HG02981 (cell line): ENCODE measurements at regions not wholly inside any gene's neighbourhood (a gene's known extent, or its start where the extent isn't known, plus 50 kb on each side); places are given as distances from the start of the nearest gene placed in this dataset.
"Not testable (repeated sequence)": the region's sequence is repeated elsewhere in the genome, so short reads cannot be mapped to it uniquely, and the experiment has no call there.

Source experiments
- ATAC-seq: cut with Tn5 transposase; IDR thresholded peaks from one replicate; pipeline ENCODE4 v1.9.1; 2021; ENCODE audit warnings: mild to moderate bottlenecking, moderate library complexity; ENCODE audit not compliant: unreplicated experiment

DNA sequence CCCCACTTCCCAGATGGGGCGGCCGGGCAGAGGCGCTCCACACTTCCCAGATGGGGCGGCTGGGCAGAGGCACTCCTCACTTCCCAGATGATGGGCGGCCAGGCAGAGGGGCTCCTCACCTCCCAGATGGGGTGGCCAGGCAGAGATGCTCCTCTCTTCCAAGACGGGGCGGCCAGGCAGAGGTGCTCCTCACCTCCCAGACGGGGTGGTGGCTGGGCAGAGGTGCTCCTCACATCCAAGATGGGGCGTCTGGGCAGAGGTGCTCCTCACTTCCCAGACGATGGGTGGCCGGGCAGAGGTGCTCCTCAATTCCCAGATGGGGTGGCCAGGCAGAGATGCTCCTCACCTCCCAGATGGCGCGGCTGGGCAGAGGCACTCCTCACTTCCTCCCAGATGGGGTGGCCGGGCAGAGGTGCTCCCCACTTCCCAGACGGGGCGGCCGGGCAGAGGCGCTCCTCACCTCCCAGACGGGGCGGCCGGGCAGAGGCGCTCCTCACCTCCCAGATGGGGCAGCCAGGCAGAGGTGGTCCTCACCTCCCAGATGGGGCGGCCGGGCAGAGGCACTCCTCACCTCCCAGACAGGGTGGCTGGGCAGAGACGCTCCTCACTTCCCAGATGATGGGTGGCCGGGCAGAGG is 275.2 kb downstream of the LIPI start:
- ATAC-seq: not testable (repeated sequence)

DNA sequence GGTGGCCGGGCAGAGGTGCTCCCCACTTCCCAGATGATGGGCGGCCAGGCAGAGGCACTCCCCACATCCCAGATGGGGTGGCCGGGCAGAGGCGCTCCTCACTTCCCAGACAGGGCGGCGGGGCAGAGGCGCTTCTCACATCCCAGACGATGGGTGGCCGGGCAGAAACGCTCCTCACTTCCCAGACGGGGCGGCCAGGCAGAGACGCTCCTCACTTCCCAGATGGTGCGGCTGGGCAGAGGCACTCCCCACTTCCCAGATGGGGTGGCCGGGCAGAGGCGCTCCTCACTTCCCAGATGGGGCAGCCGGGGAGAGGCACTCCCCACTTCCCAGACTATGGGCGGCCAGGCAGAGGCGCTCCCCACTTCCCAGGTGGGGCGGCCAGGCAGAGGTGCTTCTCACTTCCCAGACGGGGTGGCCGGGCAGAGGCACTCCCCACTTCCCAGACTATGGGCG is 275.8 kb downstream of the LIPI start:
- ATAC-seq: not testable (repeated sequence)

DNA sequence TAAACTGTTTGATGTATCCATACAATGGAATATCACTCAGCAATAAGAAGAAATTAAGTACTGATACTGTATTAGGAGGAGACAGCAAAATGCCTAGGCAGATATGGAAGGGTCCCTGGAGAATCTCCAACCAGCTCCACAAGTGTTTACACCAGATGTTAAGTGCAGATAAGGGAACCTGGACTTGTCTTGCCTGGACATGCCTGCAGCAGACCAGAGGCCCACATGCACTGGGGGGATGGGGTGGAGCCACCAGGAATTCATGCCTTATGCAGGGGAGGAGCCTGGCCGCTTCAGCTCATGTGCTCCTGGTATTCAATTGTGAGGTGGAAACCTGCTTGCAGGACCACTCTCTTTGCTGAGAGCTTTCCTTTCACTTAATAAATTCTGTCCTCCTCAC is 287.6 kb downstream of the LIPI start:
- ATAC-seq: not testable (repeated sequence)

DNA sequence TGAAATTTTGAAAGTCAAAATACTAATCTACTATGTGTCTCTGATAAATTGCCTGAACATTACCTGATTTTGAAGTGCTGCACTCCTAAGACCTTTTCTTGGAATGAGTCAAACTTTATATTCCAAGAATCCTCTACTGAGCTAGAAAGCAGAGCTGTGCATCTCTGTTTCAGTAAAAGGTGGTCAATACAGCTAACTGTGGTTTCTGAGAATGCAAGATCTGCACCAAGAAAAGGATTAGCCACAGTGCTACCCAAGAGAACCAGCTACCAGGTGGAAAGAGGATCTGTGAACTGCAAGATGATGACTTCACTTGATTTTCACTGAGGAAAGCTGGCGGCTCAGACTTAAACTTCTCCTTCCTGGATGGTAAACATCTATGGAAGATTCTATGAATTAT is 289.3 kb downstream of the LIPI start:
- not testable (repeated sequence) for ATAC-seq

DNA sequence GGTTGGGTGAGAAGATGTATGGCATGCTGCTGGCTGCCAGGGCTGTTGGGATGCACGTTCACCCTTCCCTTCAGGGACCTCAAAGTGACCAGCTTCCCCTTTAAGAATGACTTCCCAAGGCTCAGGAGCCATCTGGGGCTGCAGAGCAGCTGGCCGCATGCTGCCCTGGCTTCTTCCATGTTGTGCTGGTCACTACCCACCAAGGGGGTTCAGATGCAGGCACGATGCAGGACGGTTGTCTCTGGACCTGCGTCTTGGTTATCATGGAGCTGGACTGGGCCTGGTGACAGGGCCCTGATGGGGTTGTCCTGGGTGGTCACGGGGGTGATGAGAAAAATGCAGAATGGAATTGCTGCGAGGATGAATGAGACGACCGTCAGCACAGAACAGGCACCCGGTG is 297.8 kb downstream of the POTED start:
- not testable (repeated sequence) for ATAC-seq

DNA sequence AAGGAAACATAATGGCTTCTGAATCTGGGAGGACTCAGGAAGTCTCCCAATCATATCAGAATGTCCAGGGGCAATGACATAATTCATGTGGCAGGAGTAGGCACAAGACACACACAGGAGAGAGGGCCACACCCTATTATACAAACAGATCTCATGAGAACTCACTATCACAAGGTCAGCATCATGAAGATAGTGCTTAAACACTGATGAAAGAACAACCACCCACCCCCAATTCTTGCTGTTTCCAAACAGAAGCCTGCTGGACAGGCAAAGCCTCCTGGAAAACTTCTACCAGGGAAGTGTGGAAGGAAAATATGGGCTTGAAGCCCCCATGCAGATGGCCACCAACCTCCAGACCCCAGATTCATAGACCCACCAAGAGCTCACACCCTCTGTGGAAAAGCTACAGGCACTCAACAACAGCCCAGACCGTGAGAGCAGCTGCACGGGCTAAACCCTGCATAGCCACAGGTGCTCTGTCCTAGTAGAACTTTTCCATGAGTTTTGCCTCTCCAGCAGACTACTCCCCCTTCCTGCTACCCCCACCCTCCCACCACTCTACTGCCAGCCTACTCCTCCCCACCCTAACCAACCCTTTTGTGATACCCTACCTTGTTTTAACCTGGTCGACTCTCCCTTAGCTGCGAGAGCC is 287.1 kb downstream of the POTED start:
- not testable (repeated sequence) for ATAC-seq

DNA sequence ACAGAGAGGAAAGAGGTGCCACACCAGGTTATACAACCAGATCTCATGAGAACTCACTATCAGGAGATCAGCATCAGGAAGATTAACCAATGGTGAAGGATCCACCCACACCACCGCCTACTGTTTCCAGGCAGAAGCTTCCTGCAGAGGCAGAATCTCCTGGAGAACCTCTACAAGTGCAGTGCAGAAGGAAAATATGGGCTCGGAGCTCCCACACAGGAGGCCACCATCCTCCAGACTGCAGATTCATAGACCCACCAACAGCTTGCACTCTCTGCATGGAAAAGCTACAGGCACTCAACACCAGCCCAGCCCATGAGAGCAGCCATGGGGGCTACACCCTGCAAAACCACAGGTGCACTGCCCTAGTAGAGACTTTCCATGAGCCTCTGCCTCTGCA is 284.0 kb downstream of the POTED start:
- not testable (repeated sequence) for ATAC-seq

DNA sequence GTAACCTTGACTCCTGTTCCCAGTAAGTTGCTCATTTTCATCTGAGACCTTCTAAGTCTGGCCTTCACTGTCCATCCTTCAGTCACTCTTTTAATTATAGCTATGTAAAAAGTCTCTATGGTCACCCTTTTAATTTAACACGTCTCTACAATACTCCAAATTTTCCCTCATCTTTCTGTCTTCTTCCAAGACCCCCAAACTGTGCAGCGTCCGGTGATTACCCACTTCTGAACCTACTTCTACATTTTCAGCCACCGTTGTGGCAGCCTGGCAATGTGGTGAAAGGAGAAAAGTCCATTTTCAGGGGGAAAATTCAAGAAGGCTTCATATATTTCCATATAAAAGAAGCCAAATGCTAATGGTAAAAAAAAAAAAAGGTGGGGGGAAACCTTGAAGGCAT is 283.4 kb downstream of the POTED start:
- not testable (repeated sequence) for ATAC-seq

DNA sequence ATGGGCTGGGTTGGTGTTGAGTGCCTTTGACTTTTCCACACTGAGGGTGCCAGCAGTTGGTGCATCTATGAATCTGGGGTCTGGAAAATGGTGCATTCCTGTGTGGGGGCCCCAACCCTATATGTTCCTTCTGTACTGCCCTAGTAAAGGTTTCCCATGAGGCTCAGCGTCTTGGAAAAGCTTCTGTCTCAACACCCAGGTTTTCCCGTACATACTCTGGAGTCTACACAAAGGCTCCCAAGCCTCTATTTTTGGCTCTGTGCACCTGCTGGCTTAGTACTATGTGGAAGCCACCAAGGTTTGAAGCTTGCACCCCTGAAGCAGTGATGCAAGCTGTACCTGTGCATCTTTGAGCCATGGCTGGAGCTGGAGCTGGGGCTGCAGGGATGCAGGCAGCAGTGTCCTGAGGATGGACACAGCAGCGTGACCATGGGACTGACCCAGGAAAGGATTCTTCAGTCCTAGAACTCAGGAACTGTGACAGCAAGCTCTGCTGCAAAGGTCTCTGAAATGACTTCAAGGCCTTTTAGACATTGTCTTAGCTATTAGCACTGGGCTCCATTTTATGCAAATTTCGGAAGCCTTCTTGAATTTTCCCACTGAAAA is 282.7 kb downstream of the POTED start:
- ATAC-seq: not testable (repeated sequence)

DNA sequence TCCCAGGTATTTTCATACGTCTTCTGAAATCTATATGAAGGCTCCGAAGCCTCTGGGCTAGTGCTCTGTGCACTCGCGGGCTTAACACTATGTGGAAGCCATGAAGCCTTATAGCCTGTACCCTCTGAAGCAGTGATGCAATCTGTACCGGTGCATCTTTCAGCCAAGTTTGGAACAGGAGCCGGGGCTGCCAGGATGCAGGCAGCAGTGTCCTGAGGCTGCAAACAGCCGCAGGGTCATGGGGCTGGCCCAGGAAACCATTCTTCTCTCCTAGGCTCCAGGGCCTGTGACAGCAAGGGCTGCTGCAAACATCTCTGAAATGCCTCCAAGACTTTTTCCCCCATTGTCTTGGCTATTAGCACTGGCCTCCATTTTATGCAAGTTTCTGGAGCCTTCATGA is 279.6 kb downstream of the POTED start:
- not testable (repeated sequence) for ATAC-seq

DNA sequence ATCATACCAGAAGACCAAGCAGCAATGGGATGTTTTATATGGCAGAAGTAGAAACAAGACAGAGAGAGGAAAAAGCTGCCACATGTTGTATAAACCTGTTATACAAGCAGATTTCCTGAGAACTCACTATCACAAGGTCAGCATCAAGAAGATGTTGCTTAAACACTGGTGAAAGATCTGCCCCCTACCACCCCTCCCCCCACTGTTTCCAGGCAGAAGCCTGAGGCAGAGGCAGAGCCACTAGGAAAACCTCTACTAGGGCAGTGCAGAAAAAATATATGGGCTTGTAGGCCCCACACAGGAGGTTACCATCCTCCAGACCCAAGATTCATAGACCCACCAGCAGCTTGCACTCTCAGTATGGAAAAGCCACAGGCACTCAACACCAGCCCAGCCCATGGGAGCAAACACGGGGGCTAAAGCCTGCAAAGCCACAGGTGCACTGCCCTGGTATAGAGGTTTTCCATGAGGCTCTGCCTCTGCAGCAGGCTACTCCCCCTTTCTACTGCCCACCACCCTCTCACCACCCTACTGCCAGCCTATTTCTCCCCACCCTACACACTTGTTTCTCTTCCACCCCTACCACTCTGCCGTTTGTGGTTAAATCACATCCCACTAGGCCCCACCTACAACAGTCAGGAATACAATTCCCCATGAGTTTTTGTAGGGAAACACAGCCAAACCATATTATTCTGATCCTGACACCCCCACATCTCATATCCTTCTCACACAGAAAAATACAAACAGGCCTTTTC is 274.2 kb downstream of the POTED start:
- not testable (repeated sequence) for ATAC-seq

DNA sequence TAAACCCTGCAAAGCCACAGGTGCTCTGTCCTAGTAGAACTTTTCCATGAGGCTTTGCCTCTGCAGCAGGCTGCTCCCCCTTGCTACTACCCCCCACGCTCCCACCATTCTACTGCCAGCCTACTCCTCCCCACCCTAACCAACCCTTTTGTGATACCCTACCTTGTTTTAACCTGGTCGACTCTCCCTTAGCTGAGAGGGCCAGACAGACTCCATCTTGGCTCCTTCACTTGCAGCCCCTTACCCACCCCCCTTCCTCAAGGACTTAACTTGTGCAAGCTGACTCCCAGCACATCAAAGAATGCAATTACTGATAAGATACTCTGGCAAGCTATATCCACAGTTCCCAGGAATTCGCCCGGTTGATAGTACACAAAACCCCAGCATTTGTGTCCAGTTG is 267.9 kb downstream of the POTED start:
- not testable (repeated sequence) for ATAC-seq

DNA sequence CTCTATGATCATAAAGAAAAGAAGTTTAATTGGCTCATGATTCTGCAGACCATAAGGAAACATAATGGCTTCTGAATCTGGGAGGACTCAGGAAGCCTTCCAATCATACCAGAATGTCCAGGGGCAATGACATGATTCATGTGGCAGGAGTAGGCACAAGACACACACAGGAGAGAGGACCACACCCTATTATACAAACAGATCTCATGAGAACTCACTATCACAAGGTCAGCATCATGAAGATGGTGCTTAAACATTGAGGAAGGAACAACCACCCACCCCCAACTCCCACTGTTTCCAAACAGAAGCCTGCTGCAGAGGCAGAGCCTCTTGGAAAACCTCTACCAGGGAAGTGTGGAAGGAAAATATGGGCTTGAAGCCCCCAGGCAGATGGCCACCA is 267.4 kb downstream of the POTED start:
- ATAC-seq: not testable (repeated sequence)

DNA sequence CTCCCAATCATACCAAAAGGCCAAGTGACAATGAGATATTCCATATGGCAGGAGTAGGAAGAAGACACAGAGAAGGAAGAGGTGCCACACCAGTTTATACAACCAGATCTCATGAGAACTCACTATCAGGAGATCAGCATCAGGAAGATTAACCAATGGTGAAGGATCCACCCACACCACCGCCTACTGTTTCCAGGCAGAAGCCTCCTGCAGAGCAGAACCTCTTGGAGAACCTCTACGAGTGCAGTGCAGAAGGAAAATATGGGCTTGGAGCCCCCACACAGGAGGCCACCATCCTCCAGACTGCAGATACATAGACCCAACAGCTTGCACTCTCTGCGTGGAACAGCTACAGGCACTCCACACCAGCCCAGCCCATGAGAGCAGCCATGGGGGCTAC is 264.4 kb downstream of the POTED start:
- not testable (repeated sequence) for ATAC-seq

DNA sequence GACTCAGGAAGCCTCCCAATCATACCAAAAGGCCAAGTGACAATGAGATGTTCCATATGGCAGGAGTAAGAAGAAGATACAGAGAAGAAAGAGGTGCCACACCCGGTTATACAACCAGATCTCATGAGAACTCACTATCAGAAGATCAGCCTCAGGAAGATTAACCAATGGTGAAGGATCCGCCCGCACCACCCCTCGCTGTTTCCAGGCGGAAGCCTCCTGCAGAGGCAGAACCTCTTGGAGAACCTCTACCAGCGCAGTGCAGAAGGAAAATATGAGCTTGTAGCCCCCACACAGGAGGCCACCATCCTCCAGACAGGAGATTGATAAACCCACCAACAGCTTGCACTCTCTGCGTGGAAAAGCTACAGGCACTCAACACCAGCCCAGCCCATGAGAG is 245.1 kb downstream of the POTED start:
- ATAC-seq: no peak

DNA sequence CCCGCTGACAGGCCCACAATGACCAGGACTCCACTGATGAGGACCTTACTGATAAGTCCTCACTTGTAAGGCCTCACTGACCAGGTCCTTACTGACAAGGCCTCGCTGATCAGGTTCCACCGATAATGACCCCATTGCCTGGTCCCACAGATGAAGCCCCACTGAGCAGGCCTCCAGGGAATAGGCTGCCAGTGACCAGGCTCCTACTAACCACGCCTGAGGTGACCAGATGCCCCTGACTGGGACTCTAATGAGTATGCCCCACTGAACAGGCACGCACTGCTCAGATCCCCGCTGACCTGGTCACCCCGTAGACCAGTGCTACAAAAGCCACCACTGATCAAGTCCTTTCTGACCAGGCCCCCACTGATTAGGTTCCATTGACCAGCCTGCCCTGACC is 241.2 kb downstream of the POTED start:
- not testable (repeated sequence) for ATAC-seq

DNA sequence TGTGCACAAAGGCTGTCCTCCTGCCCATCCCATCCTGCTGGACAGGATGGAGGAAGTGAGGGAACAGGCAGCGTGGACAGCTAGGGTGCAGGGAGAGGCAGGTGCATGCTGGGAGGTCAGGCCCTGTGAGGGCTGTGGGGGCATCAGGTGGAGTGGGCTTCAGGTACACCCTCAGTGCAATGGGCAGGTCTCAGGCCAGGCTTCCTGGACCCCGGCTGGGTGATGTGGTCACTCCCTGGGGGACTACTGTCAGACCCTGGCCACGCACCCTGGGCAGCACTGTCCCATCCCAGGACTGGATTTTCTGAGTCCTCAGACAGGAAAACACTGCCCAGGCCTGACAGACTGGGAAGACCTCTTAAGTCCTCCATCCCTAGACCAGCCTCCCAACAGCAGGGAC is 239.9 kb downstream of the POTED start:
- ATAC-seq: not testable (repeated sequence)

DNA sequence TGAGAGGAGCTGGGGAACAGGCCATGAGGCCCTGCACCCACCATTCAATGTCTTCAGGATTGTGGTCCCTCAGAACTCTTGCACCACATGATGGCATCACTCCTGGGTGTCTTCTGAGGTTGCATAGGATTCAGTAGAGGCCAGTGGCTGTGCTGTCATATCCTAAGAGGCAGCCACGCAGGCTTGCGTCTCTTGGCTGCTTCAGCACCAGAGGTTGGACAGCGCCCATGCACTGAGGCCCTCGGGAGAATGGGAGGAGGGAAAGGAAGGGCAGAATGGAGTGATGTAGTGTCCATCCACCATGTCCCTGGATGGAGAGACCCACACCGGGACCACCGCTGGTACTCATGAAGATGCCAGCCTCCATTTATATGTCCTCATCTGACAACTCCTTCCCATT is 237.1 kb downstream of the POTED start:
- not testable (repeated sequence) for ATAC-seq

DNA sequence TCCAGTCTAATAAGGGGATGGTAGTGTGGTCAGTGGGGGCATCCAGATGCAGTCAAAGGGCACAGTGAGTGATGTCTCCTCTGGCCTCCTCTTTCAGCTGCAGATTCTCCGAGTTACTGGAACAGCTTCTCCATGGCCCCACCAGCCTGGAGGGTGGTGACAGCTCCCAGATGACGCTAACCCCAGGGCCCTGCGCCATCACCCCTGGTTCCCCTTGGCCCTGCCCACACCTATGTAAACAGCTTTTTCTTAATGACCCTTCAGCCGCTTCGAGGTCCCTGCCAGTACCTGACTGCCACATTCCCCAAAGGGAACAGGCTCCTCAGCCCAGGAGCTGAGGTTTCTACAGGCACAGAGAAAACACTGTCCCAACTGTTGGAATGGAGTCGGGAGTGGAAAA is 235.0 kb downstream of the POTED start:
- not testable (repeated sequence) for ATAC-seq

DNA sequence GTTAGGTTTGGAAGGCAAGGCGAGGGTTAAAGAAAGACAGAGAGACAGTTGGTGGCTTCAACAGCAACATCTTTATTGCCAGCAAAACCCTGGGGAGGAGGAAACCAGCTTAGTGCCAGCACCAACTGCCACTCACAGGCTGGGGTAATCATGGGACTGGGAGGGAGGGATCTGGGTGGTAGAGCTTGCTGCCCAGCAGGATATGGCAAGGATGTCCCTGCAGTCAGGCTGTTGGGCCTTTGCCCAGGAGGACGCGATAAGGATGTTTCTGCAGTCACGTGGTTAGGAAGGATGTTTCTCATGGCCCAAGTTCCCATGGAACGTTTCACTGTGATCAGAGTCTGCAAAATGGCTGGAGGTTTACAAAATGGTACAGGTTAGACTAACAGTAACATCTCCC is 233.5 kb downstream of the POTED start:
- ATAC-seq: not testable (repeated sequence)

DNA sequence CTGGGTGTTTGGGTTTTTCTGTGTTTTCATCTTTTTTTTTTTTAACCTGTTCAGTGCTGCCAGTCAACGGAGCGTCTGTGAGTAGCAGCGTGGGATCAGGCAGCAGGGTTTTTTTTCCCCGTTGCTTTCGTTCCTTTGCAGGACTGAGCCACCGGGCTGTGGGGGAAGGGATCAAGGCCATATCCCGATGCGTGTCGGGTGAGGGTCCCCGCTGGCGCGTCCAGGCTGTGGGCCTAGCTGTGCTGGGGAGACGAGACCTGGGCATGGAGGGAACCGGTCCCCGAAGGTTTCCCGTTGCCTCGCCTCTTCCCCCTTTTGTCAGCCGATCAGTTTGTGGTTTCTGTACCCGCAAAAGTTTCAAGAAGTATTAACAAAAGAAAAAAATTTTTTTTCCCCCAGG is 218.1 kb downstream of the POTED start:
- not testable (repeated sequence) for ATAC-seq
